Left ventricle myocardium inferior (tissue), 1 donor: ENCODE measurements at regions not wholly inside any gene's neighbourhood (a gene's known extent, or its start where the extent isn't known, plus 50 kb on each side); places are given as distances from the start of the nearest gene placed in this dataset.

Experiments used
- DNase-seq: peaks from one replicate; pipeline ENCODE4 v3.0.0-alpha.2; 2020
- H3K27ac ChIP-seq: fragments of 200-600 bp; replicated peaks from 2 replicates; pipeline ENCODE4 v1.8.0; 2021
- H3K27me3 ChIP-seq: fragments of 200-600 bp; 2 replicates; pipeline ENCODE4 v1.8.0; 2021; ENCODE audit warnings: low read depth
- H3K36me3 ChIP-seq: fragments of 200-600 bp; 2 replicates; pipeline ENCODE4 v1.8.0; 2021
- H3K4me1 ChIP-seq: fragments of 200-600 bp; 2 replicates; pipeline ENCODE4 v1.8.0; 2021
- H3K4me3 ChIP-seq: fragments of 200-600 bp; 2 replicates; pipeline ENCODE4 v1.8.0; 2021; ENCODE audit warnings: mild to moderate bottlenecking, moderate library complexity
- H3K9me3 ChIP-seq: fragments of 200-600 bp; replicated peaks from 2 replicates; pipeline ENCODE4 v1.8.0; 2021
- CTCF ChIP-seq: fragments of 200-600 bp; IDR thresholded peaks from 2 replicates; pipeline ENCODE4 v1.8.0; 2021; ENCODE audit warnings: antibody characterized with exemption, mild to moderate bottlenecking, borderline replicate concordance
- intact Hi-C: fragments of 100-400 bp; cut with micrococcal nuclease; formaldehyde crosslinking; loops from one replicate; pipeline ENCODE4 v1.11.0; 2022
- donor health status: DM: no; HTN: yes; CAD: no; lungs with severe emphysema.

DNA sequence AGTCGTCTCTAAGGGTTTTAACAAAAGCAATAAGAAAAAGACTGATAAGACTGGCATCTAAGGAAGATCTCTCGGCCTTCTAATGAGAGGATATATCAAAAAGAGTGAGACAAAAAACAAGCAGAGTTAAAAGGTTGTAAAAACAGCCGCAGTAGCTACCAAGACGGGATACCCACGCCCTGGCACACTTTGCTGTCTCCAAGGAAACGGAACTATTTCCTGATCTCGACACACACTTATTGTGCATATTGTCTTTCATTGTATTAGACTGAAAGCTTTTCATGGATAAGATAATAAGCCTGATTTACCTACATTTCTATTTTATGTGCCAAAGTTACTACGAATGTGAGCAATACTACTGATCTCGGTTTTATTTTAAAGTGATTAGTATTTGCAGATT is 161.5 kb upstream of the MCTP2 start:
- Histone ChIP-seq H3K9me3 (peaks cover 27% of the 10 kb centered on the region), H3K27ac (no peak overlapping the region), H3K36me3 (no peaks in the 10 kb centered on the region), H3K4me1 (peaks cover 2% of the 10 kb centered on the region), H3K4me3 (no peak overlapping the region), H3K27me3 (peaks cover 18% of the 10 kb centered on the region)
- intact Hi-C loops: no loop called here
- no peak for TF ChIP-seq CTCF
- DNase-seq: no peak

DNA sequence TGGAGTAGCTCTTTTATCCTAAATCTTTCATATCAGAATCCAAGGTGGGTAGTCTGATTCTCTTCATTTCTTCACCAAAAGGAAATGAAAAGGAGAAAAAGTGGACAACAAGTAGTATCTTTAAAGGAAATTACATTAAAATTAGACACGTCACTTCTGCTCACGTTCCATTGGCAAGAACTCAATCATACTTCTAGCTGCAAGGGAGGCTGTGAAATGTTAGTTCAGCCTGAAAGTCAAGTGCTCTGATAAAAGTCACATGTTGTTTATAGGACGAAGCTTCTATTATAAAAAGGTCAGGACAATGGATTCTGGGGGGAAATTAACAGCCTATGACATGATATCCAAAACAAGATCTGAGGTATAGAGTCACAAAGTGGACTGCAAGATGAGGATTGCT is 164.6 kb upstream of the MCTP2 start:
- no peak for TF ChIP-seq CTCF
- no peak overlapping the region for H3K27ac ChIP-seq
- peaks cover 27% of the 10 kb centered on the region for H3K9me3 ChIP-seq
- H3K36me3 ChIP-seq: no peaks in the 10 kb centered on the region
- no peak for DNase-seq
- H3K4me1 ChIP-seq: no peaks in the 10 kb centered on the region
- no peak overlapping the region for H3K4me3 ChIP-seq
- peaks cover 17% of the 10 kb centered on the region for H3K27me3 ChIP-seq
- intact Hi-C loops: no loop called here

- H3K4me1 ChIP-seq: no peaks in the 10 kb centered on the region
- H3K27me3 ChIP-seq: peaks cover 25% of the 10 kb centered on the region
- no peak overlapping the region for H3K4me3 ChIP-seq
- DNase-seq: no peak
- H3K36me3 ChIP-seq: no peaks in the 10 kb centered on the region
- intact Hi-C loops: no loop called here
- H3K27ac ChIP-seq: no peak overlapping the region
- peaks cover 27% of the 10 kb centered on the region for H3K9me3 ChIP-seq
- no peak for TF ChIP-seq CTCF
Observed at GRCh38 chr15:94066046-94066445, 165.3 kb upstream of the MCTP2 start.

DNA sequence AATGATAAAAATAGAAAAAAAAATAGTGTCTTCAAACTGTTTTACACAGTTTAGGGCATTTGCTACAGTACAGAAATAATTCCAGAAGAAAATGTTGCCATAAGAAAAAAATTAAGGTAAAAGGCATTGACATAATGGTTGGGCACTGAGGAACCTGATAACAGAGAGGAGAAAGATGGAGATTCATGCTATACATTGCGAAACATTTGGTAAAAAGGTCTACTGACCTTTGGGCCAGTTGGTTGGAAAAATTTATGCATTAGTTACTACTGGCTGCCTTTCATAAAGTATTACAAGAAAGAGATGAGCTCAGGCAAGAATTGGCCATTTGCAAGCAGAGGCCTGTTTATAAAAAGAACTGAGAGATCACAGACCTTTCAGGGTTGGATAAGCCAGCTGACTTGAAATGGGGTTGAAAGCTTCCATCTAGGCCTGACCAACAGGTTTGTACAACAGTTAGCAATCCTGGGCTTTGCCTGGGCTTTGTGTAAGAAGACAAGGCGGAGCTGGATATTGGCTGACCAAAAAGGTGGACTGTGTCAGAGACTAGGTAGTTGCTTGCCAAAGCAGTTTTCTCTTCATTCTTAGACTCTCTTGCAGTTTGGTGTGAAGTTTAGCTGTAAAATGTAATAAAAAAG is 166.6 kb upstream of the MCTP2 start:
- TF ChIP-seq CTCF: no peak
- Histone ChIP-seq H3K4me1 (no peaks in the 10 kb centered on the region), H3K4me3 (no peak overlapping the region), H3K27me3 (peaks cover 30% of the 10 kb centered on the region), H3K36me3 (no peaks in the 10 kb centered on the region), H3K9me3 (peaks cover 27% of the 10 kb centered on the region), H3K27ac (no peak overlapping the region)
- intact Hi-C loops: no loop called here
- no peak for DNase-seq

- no peak for TF ChIP-seq CTCF
- intact Hi-C loops: no loop called here
- H3K4me1 ChIP-seq: no peaks in the 10 kb centered on the region
Observed at GRCh38 chr15:94061041-94061440, 170.3 kb upstream of the MCTP2 start.

More at GRCh38 chr15:94061041-94061440, 170.3 kb upstream of the MCTP2 start:
- H3K27ac ChIP-seq: no peak overlapping the region
- no peaks in the 10 kb centered on the region for H3K9me3 ChIP-seq
- H3K36me3 ChIP-seq: no peaks in the 10 kb centered on the region
- no peak overlapping the region for H3K4me3 ChIP-seq
- peaks cover 39% of the 10 kb centered on the region for H3K27me3 ChIP-seq
- DNase-seq: no peak
